Midbrain (tissue), 1 donor: ENCODE measurements at regions not wholly inside any gene's neighbourhood (a gene's known extent, or its start where the extent isn't known, plus 50 kb on each side); places are given as distances from the start of the nearest gene placed in this dataset.
"Not testable (repeated sequence)": the region's sequence is repeated elsewhere in the genome, so short reads cannot be mapped to it uniquely, and the experiment has no call there.

Experiments used
- DNase-seq: peaks from one replicate; lab custom pipeline; 2025; lab: John Stamatoyannopoulos, UW

DNA sequence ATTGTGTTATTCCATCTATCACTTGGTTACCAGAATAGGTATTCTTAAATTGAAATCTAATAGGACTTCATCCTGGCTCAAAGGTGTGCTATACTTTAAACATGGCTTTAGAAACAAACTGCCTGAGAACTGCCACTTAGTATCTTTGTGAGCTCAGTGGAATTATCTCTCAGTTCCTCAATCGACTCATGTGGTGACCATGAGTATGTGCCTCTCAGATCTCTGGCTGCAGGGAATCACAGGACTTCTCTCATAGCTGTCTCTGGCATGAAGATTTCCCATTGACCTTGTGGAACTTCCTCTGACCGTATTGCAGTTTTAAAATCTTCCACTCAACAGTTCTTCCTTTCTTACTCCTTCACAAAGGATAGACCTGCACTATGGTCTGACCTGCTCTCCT lies 681.9 kb upstream of the BOD1L1 start:
- DNase-seq, result no peak

DNA sequence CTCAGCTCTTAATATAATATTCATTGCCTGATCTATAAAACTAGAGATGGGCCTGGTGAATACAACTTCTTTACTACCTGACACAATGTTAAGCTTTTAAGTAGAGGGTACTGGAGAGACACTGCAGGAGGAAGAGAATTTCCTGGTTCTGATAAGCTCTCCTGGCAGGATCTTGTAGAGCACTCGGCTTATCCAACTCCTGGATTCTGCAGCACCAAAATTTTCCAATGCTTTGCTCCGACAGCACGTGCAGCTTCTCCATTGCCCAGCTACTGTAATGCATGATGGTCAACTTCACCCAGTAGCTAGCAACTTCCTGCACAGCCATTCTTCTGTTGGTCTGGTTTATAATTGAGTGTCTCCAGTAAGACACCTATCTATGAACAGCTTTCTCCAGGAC lies 686.2 kb upstream of the BOD1L1 start:
- no peak for DNase-seq

DNA sequence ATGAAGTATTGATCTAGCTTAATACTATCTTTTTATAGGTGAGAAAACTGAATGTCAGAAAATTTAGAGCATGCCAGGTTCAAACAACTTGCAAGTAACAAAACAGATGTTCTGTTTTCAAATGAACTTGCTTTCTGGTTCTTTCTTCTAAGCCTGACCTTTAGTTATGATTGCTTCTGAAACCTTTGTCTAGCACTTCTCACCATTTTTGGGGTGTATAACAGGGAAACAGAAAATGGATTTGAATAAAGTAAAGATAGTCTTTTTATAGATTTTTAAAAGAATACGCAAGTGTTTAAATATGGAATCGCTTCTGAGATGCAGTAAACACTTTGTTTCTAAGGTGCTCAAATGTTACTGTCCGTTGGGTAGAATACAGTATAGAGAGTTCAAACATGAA lies 687.2 kb upstream of the CPEB2 start:
- no peak for DNase-seq

DNA sequence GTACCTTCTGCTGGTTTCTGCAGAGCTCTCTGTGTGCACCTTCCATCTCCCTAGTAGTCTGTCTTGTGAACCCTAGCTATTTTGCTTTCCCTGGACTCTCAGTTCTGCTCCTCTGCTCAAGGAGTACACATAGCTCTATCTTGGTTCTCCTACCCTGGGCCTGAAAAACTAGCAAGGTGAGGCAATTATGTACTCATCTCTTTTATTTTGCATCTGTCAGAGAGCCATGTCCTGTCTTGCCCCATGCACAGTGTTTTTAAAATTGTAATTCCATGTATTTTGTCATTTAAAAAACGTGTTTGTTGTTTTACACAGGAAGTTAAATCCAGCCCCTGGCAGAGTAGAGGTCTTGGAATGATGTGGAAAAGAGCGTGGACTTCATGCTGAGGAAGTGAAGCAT lies 684.9 kb upstream of the CPEB2 start:
- no peak for DNase-seq

DNA sequence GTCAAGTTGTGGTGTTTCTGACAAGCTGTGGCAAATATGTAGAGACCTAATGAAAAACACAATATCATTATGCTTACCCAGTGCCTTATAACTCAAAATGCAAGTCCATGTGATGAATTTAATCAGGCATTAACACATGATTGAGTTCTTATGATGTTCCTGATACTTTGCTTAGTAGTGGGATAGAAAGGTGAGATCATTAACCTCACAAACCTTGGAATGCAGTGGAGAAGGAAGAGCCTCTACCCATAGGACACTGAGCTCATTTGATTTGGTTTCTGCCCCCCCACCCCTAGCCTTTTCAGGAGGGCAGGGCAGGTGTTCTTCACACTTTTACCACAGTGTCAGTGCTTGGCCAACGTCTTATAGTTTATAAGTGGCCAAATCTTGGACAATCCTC lies 683.6 kb upstream of the CPEB2 start:
- no peak for DNase-seq

DNA sequence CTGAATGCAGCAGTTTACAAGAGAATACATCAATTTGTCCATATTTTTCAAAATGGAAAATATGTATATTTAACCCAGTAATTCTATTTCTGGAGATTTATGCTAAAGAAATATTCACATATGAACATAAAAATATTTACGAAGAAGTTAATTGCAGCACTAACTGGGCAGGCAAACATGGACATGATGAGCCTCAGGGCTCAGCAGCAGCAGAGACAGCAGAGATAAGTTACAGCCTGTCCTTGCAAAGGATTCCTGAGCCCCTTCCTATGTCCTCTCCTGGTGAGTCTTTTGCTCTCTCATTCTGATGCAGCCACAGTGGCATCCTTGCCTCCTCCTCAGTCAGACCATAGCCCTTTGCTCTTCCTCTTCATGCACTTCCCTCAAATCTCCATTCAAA lies 680.6 kb upstream of the CPEB2 start:
- DNase-seq, result no peak

DNA sequence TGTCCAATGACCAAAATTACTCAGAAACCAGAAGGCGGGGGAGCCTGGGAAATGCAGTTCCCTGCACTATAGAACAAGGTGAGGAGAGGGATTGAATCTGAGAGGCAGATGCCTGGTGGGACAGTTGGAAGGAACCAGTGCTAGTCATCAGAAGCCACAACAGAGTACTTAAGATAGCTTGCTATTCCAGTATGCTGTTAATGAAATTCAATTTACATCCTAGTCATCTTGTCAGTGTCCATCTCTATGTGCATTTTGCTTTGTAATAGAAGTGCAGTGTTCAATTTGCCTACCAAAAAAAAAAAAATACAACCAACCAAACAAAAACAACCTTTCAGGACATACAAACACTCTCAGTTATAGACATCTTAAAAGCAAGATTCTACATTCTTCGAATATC lies 679.1 kb upstream of the CPEB2 start:
- DNase-seq, result no peak

DNA sequence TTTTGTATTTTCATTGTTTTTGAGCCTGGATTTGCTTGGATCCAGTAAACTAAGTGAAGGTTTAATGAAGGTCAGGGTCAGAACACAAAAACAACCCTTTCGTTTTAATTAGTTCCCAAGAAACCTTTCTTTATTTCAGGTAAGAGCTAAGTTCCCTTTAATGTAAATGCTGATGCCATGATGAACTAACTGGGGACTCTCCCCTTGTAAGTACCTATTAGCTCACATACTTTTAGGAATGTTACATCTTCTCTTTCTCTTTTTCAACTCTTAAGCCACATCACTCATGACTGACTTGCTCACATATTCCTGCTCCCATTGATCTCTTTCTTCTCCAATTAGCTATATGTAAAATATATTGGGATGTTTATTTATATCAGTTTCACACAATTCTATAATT lies 673.1 kb upstream of the CPEB2 start:
- no peak for DNase-seq

DNA sequence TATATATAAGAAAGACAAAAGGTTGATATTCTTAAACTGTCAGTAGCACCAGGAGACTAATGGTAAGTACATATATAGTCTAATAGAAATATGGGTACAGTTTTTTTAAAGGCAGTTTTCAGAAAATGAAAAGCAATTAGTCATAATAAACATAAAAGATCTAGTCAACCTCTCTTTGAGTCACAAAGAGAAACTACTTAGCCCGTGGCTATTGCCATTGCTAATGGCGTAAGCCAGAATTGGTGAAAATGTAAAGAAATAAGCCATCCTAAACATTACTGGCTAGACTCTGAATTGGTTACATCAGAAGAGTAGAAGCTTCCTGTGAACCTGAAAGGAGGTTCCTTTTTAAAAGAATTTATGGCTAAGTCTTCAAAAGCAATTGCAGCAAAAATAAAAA lies 668.7 kb upstream of the CPEB2 start:
- DNase-seq, result no peak

DNA sequence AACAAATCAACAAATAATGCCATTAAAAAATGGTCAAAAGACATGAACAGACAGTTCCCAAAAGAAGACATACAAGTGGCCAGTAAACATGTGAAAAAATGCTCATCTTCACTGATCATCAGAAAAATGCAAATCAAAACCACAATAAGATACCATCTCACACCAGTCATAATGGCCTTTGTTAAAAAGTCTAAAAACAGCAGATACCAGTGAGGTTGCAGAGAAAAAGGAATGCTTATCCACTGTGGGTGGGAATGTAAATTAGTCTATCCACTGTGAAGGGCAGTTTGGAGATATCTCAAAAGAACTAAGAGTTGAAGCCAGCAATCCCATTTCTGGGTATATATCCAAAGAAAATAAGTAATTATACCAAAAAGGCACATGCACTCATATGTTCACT lies 668.1 kb upstream of the CPEB2 start:
- no peak for DNase-seq

DNA sequence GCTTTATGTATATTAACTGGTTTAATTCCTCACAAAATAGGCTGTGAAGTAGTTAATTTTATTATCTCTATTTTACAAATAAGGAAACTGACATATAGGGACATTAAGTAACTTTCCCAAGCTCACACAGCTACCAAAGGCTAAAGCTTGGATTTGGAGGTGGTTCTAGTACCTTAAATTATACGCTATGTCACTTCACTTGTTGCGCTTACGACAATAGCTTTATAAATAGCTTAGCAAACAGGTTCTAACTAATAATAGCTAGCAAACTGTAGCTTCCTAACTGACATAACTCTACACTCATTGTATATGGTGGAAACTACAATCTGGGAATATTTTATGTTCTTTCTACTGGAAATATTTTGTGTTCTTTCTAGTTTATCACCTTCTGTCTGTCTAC lies 666.4 kb upstream of the CPEB2 start:
- DNase-seq, result no peak

DNA sequence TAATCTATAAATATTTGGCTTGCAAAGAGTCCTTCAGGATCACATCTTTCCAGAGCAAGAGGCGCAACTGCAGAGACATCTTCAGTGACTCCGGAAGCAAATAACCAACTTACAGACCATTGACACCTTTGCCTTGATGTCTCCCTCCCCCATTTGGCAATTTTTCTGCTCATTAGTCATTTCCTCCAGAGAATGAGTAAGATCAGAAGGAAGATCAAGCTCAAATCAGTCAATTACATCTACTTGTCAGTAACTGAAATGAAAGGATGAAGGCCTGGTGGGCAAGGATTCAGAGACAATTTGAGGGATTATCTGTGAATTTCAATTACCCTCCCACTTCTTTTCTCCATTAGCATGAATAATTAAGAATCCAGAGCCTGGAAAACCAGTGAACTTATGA lies 665.6 kb upstream of the CPEB2 start:
- DNase-seq, result no peak

DNA sequence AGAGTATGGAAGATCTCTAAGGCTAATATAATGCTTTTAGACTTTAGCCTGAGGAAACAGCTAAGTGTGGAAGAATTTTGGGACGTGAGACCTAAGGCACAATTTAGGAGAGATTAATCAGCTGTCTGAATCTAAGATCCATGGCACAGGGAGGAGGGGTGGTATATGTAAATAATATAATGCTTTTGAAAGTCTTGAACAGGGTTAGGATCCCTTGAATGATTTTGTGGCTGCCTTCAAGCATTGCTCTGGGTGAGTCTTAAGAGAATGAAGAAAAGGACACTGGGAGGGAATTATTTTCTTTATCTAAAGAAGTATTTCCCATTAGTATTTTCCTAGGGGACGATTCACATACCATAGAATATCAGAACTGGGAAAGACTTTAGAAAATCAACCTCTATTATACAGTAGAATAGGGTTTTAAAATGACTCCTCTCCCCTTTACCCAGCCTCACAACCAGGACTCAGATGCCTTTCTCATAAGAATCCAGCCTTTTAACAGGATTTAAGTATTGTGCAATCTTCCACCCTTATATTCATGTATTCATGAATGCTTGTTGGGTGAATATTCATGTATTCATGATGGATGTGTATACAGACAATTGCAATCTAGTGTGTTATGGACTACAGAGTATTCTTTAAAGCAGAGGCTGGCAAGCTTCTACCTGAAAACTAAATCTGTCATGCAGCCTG lies 664.2 kb upstream of the CPEB2 start:
- no peak for DNase-seq

DNA sequence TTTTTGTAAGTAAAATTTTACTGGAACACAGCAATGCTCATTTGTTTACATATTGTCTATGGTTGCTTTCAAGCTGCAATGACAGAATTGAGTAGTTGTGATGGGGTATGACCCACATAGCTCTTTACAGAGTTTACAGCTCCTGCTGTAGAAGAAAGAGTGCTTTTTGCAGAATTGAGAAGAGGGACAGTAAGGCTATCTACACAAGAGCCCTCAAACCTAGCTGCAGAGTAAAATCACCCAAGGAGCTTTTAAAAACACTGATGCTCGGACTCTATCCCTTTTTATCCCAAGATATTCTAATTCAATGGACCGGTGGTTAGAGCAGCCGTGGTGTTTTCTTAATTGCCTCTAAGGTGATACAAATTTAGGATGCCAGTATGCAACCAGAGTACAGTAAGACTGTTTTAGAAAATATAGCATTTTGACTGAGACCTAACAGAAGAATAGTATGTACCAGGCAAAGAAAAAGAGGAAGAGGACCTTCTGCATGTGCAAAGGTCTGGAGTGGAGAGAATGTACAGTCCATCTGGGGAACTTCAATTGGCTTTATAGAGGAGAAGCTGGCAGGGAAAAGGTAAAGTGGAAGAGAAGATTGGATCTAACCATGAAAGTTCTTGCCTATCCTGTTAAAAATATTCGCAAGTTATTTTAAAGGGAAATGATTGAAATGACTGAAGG lies 663.6 kb upstream of the CPEB2 start:
- no peak for DNase-seq

DNA sequence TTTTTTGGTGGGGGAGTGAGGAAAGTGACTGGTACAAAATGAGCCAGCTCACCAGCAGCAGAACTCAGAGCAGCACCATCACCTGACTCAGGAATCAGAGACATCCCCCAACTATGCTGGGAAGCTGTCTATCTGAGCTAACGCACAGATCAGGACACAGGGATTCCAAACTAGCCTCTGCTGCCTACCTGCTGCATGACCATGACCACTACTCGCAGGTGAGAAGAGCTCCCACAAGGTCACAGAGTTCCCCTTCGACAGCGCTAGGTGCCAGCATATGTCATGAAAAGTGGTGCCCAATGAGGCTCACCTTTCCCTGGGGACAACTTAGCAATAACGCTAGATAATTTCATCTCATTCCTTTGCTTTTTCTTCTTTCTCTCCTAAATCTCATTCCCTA lies 662.6 kb upstream of the CPEB2 start:
- DNase-seq, result no peak

DNA sequence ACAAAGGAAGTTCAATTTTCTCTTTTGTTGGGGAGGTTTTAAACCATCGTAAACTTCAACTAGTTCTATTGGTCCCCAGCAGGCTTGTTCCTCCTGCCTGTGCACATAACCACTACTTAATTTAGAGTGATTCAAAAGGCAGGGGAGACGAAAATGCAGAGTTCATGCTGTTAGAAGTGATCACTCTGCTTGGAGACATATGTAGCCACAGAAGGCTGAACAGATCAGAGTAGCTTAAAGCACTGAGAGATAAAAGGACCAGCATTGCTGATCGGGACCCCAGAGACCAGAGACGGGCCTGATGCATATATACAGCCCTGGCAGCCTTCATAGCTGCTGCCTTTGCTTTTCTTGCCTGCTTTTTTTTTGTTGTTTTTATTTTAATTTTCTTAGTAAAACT lies 662.0 kb upstream of the CPEB2 start:
- no peak for DNase-seq

DNA sequence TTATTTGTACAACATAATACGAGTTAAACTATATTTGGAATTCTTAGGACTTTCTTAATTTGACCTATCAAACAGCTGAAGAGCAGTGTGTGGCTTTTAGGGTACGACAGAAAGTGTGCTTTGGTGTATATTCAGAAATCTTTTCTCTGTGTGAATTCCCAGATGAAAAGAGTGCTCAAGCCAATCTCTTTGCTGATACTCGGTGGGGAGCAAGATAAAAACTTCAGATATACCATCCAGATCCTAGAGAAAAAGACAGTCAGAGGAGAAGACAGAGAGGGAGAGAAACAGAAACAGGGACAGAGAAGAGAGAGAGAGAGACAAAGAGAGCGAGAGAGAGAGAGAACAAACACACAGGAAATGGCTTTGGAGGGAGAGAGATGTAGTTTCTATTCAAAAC lies 658.3 kb upstream of the CPEB2 start:
- no peak for DNase-seq

DNA sequence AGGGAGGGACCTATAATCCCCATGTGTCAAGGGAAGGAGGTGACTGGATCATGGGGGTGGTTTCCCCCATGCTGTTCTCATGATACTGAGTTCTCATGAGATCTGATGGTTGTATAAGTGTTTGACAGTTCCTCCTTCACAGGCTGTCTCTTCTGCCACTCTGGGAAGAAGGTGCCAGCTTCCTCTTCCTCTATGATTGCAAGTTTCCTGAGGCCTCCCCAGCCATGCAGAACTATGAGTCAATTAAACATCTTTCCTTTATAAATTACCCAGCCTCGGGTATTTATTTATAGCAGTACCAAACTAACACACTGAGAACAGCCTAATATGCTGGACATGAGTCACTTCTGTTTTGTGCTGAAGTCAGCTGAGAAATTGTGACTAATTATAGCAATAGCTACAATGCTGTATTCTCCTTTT lies 656.9 kb upstream of the CPEB2 start:
- no peak for DNase-seq

DNA sequence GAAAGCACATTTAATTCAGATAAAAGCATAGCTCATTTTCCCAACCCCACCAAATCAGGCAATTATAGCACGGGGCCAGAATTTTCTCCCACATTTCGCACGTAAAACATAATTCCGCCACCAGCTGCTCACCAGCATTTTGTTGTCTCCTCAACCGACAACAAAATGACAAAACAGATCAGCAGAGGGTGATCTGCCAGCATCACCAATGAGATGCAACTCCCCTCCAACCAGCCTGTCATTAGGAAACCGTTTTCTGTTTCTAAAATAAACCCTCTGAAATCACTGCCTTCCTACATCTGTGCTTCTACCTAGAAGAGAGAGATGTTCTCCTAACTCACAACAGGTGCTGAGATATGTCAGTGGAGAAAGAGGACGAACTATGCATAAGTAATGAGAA lies 654.8 kb upstream of the CPEB2 start:
- DNase-seq, result no peak

DNA sequence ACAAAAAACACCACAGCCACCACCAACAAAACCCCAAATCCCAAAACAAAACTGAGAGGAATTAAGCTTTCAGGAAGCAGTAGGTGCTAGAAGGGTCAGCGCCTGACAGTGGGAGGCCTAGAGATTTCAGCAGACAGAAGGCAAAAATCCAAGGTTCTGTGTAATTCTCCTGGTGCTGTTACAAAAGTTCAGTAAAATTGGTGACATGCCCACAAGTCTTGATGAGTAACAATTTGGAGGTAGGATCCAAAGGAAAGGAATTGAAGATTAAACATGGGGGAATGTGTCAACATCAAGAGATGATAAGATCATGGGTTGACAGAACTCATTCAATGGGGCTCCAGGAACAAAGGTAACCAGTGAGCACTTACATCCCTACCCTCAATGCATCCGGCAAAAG lies 653.8 kb upstream of the CPEB2 start:
- DNase-seq, result no peak

DNA sequence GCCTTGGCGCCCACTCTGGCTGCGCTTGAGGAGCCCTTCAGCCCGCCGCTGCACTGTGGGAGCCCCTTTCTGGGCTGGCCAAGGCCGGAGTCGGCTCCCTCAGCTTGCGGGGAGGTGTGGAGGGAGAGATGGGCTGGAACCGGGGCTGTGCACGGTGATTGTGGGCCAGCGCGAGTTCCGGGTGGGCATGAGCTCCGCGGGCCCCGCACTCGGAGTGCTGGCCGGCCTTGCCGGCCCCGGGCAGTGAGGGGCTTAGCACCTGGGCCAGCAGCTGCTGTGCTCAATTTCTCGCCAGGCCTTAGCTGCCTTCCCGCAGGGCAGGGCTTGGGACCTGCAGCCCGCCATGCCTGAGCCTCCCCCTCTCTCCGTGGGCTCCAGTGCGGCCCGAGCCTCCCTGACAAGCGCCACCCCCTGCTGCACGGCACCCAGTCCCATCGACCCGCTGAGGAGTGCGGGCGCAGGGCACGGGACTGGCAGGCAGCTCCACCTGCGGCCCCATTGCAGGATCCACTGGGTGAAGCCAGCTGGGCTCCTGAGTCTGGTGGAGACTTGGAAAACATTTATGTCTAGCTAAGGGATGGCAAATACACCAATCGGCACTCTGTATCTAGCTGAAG lies 643.6 kb upstream of the CPEB2 start:
- DNase-seq, result not testable (repeated sequence)

DNA sequence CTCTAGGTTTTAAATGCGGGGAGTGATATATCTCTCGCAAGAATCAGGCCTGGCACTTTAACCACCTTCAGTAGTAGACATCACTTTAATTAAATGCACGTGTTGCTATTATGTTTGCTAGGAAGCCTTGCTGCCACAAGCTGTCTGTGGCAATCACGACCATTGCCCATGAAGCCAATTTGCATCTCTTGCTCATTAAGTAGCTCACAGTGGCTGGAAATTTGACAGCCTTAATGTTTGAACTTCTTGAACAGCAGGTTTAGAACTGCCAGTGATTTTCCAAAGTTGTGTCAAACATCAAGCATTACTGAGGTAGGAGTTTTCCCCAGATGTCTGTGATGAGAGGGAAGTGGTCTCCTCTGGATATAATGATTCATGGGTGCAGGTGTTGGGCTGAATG lies 642.3 kb upstream of the CPEB2 start:
- no peak for DNase-seq

DNA sequence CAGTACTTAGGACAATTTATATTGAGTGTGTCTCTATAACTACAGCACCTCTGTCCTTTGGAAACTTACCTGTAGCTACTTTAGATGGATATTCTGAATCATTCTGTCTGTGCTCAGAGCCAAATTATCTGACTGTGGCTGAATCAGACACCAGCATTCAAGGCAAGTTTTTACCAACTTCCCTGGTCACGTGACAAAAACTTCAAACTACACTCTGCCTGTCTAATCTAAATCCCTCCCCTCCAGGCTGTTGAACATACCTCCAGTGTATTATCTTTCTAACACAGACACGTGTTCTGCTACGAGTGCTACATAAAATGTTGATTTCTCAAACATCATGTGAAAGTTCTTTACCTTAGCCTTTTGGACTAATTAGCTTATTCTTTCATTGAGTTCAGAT lies 641.2 kb upstream of the CPEB2 start:
- DNase-seq, result no peak

DNA sequence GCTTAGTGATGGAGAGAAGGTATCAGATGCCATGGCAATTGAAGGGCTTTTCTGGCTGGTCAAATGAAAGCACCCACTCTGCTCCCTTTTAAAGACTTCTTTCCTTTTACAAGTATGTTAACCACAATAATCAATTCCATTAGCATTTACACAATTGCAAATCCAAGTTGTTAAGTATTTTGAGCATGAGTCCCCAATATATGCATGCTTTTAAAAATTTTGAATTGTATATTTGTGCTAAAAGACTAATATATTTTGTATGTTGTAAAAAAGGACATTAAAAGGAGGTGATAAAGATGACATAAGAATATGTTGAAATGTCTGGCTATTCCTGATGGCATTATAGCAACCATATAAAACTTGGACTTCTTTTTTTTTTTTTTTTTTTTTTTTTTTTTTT lies 639.9 kb upstream of the CPEB2 start:
- DNase-seq, result no peak
